ENCODE measurements at regions not wholly inside any gene's neighbourhood (a gene's known extent, or its start where the extent isn't known, plus 50 kb on each side); places are given as distances from the start of the nearest gene placed in this dataset.

GRCh38 chr5:57831932-57832331, 349.3 kb upstream of the ACTBL2 start:
- H3K4me1 ChIP-seq = no peaks in the 10 kb centered on the region
- no peaks in the 10 kb centered on the region for H3K9me3 Mint-ChIP-seq (ENCODE audit: unreplicated experiment)
- ChIA-PET CTCF (no interaction called here), POLR2A (no interaction called here)
- no TSS peak for BruUV-seq (replicated peaks)
- no peak overlapping the region for H3K27ac Mint-ChIP-seq (ENCODE audit: unreplicated experiment)
- H3K9me3 ChIP-seq = no peaks in the 10 kb centered on the region
- H3K36me3 Mint-ChIP-seq (ENCODE audit: insufficient read depth, unreplicated experiment) = no peaks in the 10 kb centered on the region
- no peak for TF ChIP-seq CTCF (IDR thresholded peaks at IDR 0.05; ENCODE audit: insufficient read depth in 1 of 2, low read depth in 1 of 2, low read length in 1 of 2, severe bottlenecking in 1 of 2, unreplicated experiment in 1 of 2)
- no peaks in the 10 kb centered on the region for H3K27me3 Mint-ChIP-seq (ENCODE audit: insufficient read depth, unreplicated experiment)
- no peak for DNase-seq
- intact Hi-C loops (cut with micrococcal nuclease; ENCODE audit: unreplicated experiment) = no loop called here
- H3K36me3 ChIP-seq (ENCODE audit: control insufficient read depth, insufficient read depth, low read length) = no peaks in the 10 kb centered on the region
- H3K4me1 Mint-ChIP-seq (ENCODE audit: low read depth, unreplicated experiment) = no peaks in the 10 kb centered on the region
- no peak overlapping the region for H3K4me3 Mint-ChIP-seq (ENCODE audit: unreplicated experiment)
- no peak overlapping the region for H3K4me3 ChIP-seq (ENCODE audit: low read depth, low read length)
- no peaks in the 10 kb centered on the region for H3K27me3 ChIP-seq (replicated peaks; ENCODE audit: control insufficient read depth, insufficient read depth, low read length)

- no peak overlapping the region for H3K27ac Mint-ChIP-seq (ENCODE audit: unreplicated experiment)
- ChIA-PET CTCF (no interaction called here), POLR2A (no interaction called here)
- no peaks in the 10 kb centered on the region for H3K36me3 Mint-ChIP-seq (ENCODE audit: insufficient read depth, unreplicated experiment)
- no peaks in the 10 kb centered on the region for H3K9me3 Mint-ChIP-seq (ENCODE audit: unreplicated experiment)
- Histone ChIP-seq H3K9me3 (no peaks in the 10 kb centered on the region), H3K27me3 (replicated peaks; ENCODE audit: control insufficient read depth, insufficient read depth, low read length) (no peaks in the 10 kb centered on the region), H3K4me3 (ENCODE audit: low read depth, low read length) (no peak overlapping the region), H3K4me1 (no peaks in the 10 kb centered on the region), H3K36me3 (ENCODE audit: control insufficient read depth, insufficient read depth, low read length) (no peaks in the 10 kb centered on the region)
- no peak overlapping the region for H3K4me3 Mint-ChIP-seq (ENCODE audit: unreplicated experiment)
- H3K4me1 Mint-ChIP-seq (ENCODE audit: low read depth, unreplicated experiment) = no peaks in the 10 kb centered on the region
- H3K27me3 Mint-ChIP-seq (ENCODE audit: insufficient read depth, unreplicated experiment) = no peaks in the 10 kb centered on the region
- no peak for TF ChIP-seq CTCF (IDR thresholded peaks at IDR 0.05; ENCODE audit: insufficient read depth in 1 of 2, low read depth in 1 of 2, low read length in 1 of 2, severe bottlenecking in 1 of 2, unreplicated experiment in 1 of 2)
- DNase-seq = no peak
- intact Hi-C loops (cut with micrococcal nuclease; ENCODE audit: unreplicated experiment) = no loop called here
- BruUV-seq (replicated peaks) = no TSS peak
These were observed 348.5 kb upstream of the ACTBL2 start for GRCh38 chr5:57831090-57831489.

GRCh38 chr5:57828221-57828620, 345.6 kb upstream of the ACTBL2 start:
- no peak for TF ChIP-seq CTCF (IDR thresholded peaks at IDR 0.05; ENCODE audit: insufficient read depth in 1 of 2, low read depth in 1 of 2, low read length in 1 of 2, severe bottlenecking in 1 of 2, unreplicated experiment in 1 of 2)
- Mint-ChIP-seq H3K4me3 (ENCODE audit: unreplicated experiment) (no peak overlapping the region), H3K4me1 (ENCODE audit: low read depth, unreplicated experiment) (no peaks in the 10 kb centered on the region), H3K27ac (ENCODE audit: unreplicated experiment) (no peak overlapping the region), H3K27me3 (ENCODE audit: insufficient read depth, unreplicated experiment) (no peaks in the 10 kb centered on the region), H3K9me3 (ENCODE audit: unreplicated experiment) (no peaks in the 10 kb centered on the region), H3K36me3 (ENCODE audit: insufficient read depth, unreplicated experiment) (no peaks in the 10 kb centered on the region)
- POLR2A ChIA-PET = no interaction called here
- Histone ChIP-seq H3K9me3 (no peaks in the 10 kb centered on the region), H3K4me1 (no peaks in the 10 kb centered on the region), H3K27me3 (replicated peaks; ENCODE audit: control insufficient read depth, insufficient read depth, low read length) (no peaks in the 10 kb centered on the region), H3K4me3 (ENCODE audit: low read depth, low read length) (no peak overlapping the region), H3K36me3 (ENCODE audit: control insufficient read depth, insufficient read depth, low read length) (no peaks in the 10 kb centered on the region)
- DNase-seq = no peak
- intact Hi-C loops (cut with micrococcal nuclease; ENCODE audit: unreplicated experiment) = no loop called here
- CTCF ChIA-PET = interaction anchor here (0.6 kb wide), 1 partner anchor 542 kb away, joined by 3 read pairs; no protein-coding TSS in a partner anchor
- BruUV-seq (replicated peaks) = no TSS peak
